ENCODE measurements at regions not wholly inside any gene's neighbourhood (a gene's known extent, or its start where the extent isn't known, plus 50 kb on each side); places are given as distances from the start of the nearest gene placed in this dataset.

GRCh38 chr6:20333721-20334269 lies 67.9 kb upstream of the E2F3 start:
- H3K9ac ChIP-seq (ENCODE audit: low read depth, low read length): no peak overlapping the region
- H3K4me3 ChIP-seq (ENCODE audit: low read depth in 1 of 2, low read length in 2 of 2): no peak overlapping the region
- no peak overlapping the region for H2AFZ ChIP-seq (ENCODE audit: low read depth, low read length)
- no peaks in the 10 kb centered on the region for H3K4me1 ChIP-seq (ENCODE audit: insufficient read depth, low read length)
- no peak overlapping the region for H3K27ac ChIP-seq (ENCODE audit: low read length)
- no peaks in the 10 kb centered on the region for H4K20me1 ChIP-seq (ENCODE audit: insufficient read depth, low read length)
- no peak overlapping the region for H3K4me2 ChIP-seq (ENCODE audit: insufficient read depth, low read length)
- H3K36me3 ChIP-seq (ENCODE audit: insufficient read depth, low read length): no peaks in the 10 kb centered on the region
- ATAC-seq (ENCODE audit: insufficient read depth, low read depth) (no peak), DNase-seq (no peak)
- H3K9me3 ChIP-seq (ENCODE audit: insufficient read depth, low read length, severe bottlenecking): no peaks in the 10 kb centered on the region
- TF ChIP-seq EZH2 (IDR thresholded peaks at IDR 0.05; ENCODE audit: borderline replicate concordance, low read depth, low read length, severe bottlenecking): no peak
- no peak for TF ChIP-seq CTCF (IDR thresholded peaks at IDR 0.05; ENCODE audit: borderline replicate concordance, extremely low read depth, low read length, poor library complexity, severe bottlenecking)
- peaks cover 4% of the 10 kb centered on the region for H3K27me3 ChIP-seq (ENCODE audit: insufficient read depth, low read length, poor library complexity)
- no peaks in the 10 kb centered on the region for H3K79me2 ChIP-seq (ENCODE audit: insufficient read depth, low read length)

- H3K9ac ChIP-seq (ENCODE audit: low read depth, low read length): no peak overlapping the region
- DNase-seq (no peak), ATAC-seq (ENCODE audit: insufficient read depth, low read depth) (no peak)
- H4K20me1 ChIP-seq (ENCODE audit: insufficient read depth, low read length): no peaks in the 10 kb centered on the region
- H3K9me3 ChIP-seq (ENCODE audit: insufficient read depth, low read length, severe bottlenecking): no peaks in the 10 kb centered on the region
- H3K4me2 ChIP-seq (ENCODE audit: insufficient read depth, low read length): no peak overlapping the region
- H2AFZ ChIP-seq (ENCODE audit: low read depth, low read length): no peak overlapping the region
- H3K27me3 ChIP-seq (ENCODE audit: insufficient read depth, low read length, poor library complexity): no peaks in the 10 kb centered on the region
- no peak overlapping the region for H3K27ac ChIP-seq (ENCODE audit: low read length)
- no peaks in the 10 kb centered on the region for H3K79me2 ChIP-seq (ENCODE audit: insufficient read depth, low read length)
- no peaks in the 10 kb centered on the region for H3K36me3 ChIP-seq (ENCODE audit: insufficient read depth, low read length)
- no peaks in the 10 kb centered on the region for H3K4me1 ChIP-seq (ENCODE audit: insufficient read depth, low read length)
- H3K4me3 ChIP-seq (ENCODE audit: low read depth in 1 of 2, low read length in 2 of 2): no peak overlapping the region
- TF ChIP-seq EZH2 (IDR thresholded peaks at IDR 0.05; ENCODE audit: borderline replicate concordance, low read depth, low read length, severe bottlenecking) (no peak), CTCF (IDR thresholded peaks at IDR 0.05; ENCODE audit: borderline replicate concordance, extremely low read depth, low read length, poor library complexity, severe bottlenecking) (no peak)
These were observed 67.3 kb upstream of the E2F3 start for GRCh38 chr6:20334334-20334733.

GRCh38 chr6:20334962-20335361 lies 66.7 kb upstream of the E2F3 start:
- ATAC-seq (ENCODE audit: insufficient read depth, low read depth) (no peak), DNase-seq (no peak)
- Histone ChIP-seq H3K9me3 (ENCODE audit: insufficient read depth, low read length, severe bottlenecking) (no peaks in the 10 kb centered on the region), H4K20me1 (ENCODE audit: insufficient read depth, low read length) (no peaks in the 10 kb centered on the region), H2AFZ (ENCODE audit: low read depth, low read length) (no peak overlapping the region), H3K4me3 (ENCODE audit: low read depth in 1 of 2, low read length in 2 of 2) (no peak overlapping the region), H3K9ac (ENCODE audit: low read depth, low read length) (no peak overlapping the region), H3K4me1 (ENCODE audit: insufficient read depth, low read length) (no peaks in the 10 kb centered on the region), H3K79me2 (ENCODE audit: insufficient read depth, low read length) (no peaks in the 10 kb centered on the region), H3K27ac (ENCODE audit: low read length) (no peak overlapping the region), H3K36me3 (ENCODE audit: insufficient read depth, low read length) (no peaks in the 10 kb centered on the region), H3K27me3 (ENCODE audit: insufficient read depth, low read length, poor library complexity) (no peaks in the 10 kb centered on the region), H3K4me2 (ENCODE audit: insufficient read depth, low read length) (no peak overlapping the region)
- no peak for TF ChIP-seq EZH2 (IDR thresholded peaks at IDR 0.05; ENCODE audit: borderline replicate concordance, low read depth, low read length, severe bottlenecking)
- TF ChIP-seq CTCF (IDR thresholded peaks at IDR 0.05; ENCODE audit: borderline replicate concordance, extremely low read depth, low read length, poor library complexity, severe bottlenecking): no peak

- H2AFZ ChIP-seq (ENCODE audit: low read depth, low read length): no peak overlapping the region
These were observed 65.8 kb upstream of the E2F3 start for GRCh38 chr6:20335872-20336271.

More at GRCh38 chr6:20335872-20336271, 65.8 kb upstream of the E2F3 start:
- Histone ChIP-seq H3K4me2 (ENCODE audit: insufficient read depth, low read length) (no peak overlapping the region), H3K4me1 (ENCODE audit: insufficient read depth, low read length) (no peaks in the 10 kb centered on the region), H3K27ac (ENCODE audit: low read length) (no peak overlapping the region), H3K36me3 (ENCODE audit: insufficient read depth, low read length) (no peaks in the 10 kb centered on the region), H3K9me3 (ENCODE audit: insufficient read depth, low read length, severe bottlenecking) (no peaks in the 10 kb centered on the region), H3K4me3 (ENCODE audit: low read depth in 1 of 2, low read length in 2 of 2) (no peak overlapping the region), H4K20me1 (ENCODE audit: insufficient read depth, low read length) (no peaks in the 10 kb centered on the region), H3K27me3 (ENCODE audit: insufficient read depth, low read length, poor library complexity) (no peaks in the 10 kb centered on the region), H3K9ac (ENCODE audit: low read depth, low read length) (no peak overlapping the region), H3K79me2 (ENCODE audit: insufficient read depth, low read length) (no peaks in the 10 kb centered on the region)
- ATAC-seq (ENCODE audit: insufficient read depth, low read depth): no peak
- TF ChIP-seq CTCF (IDR thresholded peaks at IDR 0.05; ENCODE audit: borderline replicate concordance, extremely low read depth, low read length, poor library complexity, severe bottlenecking): no peak
- no peak for TF ChIP-seq EZH2 (IDR thresholded peaks at IDR 0.05; ENCODE audit: borderline replicate concordance, low read depth, low read length, severe bottlenecking)
- no peak for DNase-seq

Measured in DND-41 (cell line).